HUES6 (cell line): ENCODE measurements at regions not wholly inside any gene's neighbourhood (a gene's known extent, or its start where the extent isn't known, plus 50 kb on each side); places are given as distances from the start of the nearest gene placed in this dataset.
A peak's percentile ranks its signal among the peaks of the same experiment; 100 is the strongest.

ENCODE experiments used
- H3K27ac ChIP-seq: 2 replicates; pipeline ENCODE4 v1.7.0; 2013; ENCODE audit warnings: low read depth, mild to moderate bottlenecking, low read length, inconsistent platforms
- H3K27me3 ChIP-seq: 2 replicates; pipeline ENCODE4 v1.6.1; 2013; ENCODE audit warnings: low read length; ENCODE audit not compliant: control insufficient read depth, insufficient read depth
- H3K36me3 ChIP-seq: 2 replicates; pipeline ENCODE4 v1.6.1; 2013; ENCODE audit warnings: low read length; ENCODE audit not compliant: control insufficient read depth, insufficient read depth
- H3K4me1 ChIP-seq: 2 replicates; pipeline ENCODE4 v1.6.1; 2013; ENCODE audit warnings: low read length; ENCODE audit not compliant: control insufficient read depth, insufficient read depth
- H3K4me3 ChIP-seq: 2 replicates; pipeline ENCODE4 v1.5.1; 2013; ENCODE audit warnings: low read depth, low read length
- H3K9ac ChIP-seq: one replicate; pipeline ENCODE4 v1.6.1; 2013; ENCODE audit warnings: mild to moderate bottlenecking, low read length
- H3K9me3 ChIP-seq: 2 replicates; pipeline ENCODE4 v1.6.1; 2013; ENCODE audit warnings: low read depth, low read length; ENCODE audit not compliant: control insufficient read depth, insufficient read depth

DNA sequence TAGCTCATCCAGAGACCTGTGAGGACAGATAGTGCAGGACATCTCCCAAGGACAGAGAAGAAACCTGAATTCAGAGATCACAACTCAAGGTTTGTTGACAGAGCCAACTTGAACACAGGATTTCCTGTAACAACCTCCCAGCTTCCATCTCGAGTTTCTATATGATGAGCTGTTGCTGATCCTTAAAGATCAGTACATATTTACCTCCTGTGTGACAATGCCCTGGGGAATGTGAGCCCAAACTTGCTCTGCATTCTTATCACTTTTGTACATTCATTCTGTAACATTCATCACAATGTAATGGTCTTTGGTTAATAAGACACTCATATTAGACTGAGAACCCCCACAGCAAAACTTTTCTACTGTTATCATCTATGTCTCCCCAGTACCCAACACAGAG, 468.6 kb downstream of the XPNPEP1 start:
- peaks cover 55% of the 10 kb centered on the region for H3K27me3 ChIP-seq
- no peak overlapping the region for H3K4me3 ChIP-seq
- H3K9ac ChIP-seq, result no peak overlapping the region
- H3K27ac ChIP-seq, result no peak overlapping the region
- H3K36me3 ChIP-seq, result no peaks in the 10 kb centered on the region
- H3K4me1 ChIP-seq, result peaks cover 9% of the 10 kb centered on the region
- H3K9me3 ChIP-seq, result peaks cover 4% of the 10 kb centered on the region; the same call in 1 of the 2 replicates

DNA sequence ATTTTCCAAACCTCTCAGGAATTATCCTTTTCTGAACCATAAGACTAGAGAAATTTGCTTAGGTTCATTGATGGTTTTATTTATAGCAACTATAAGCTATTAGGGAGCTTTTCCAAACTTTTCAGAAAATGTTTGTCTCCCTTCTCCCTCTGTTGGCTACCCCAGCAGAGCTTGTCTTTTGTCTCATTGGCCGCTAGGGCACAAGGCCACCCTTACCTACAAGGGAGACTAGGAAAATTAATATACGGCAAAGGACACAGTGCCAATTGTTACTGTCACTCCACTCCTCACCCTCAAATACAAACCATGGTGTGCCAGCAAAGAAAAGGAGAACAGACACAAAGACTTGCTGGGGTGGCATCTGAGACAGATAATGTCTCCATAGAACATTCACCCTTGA, 471.4 kb downstream of the XPNPEP1 start:
- H3K9me3 ChIP-seq, result no peaks in the 10 kb centered on the region
- H3K4me3 ChIP-seq, result no peak overlapping the region
- H3K27ac ChIP-seq, result no peak overlapping the region
- H3K9ac ChIP-seq, result no peak overlapping the region
- H3K27me3 ChIP-seq, result peaks cover 34% of the 10 kb centered on the region
- peaks cover 18% of the 10 kb centered on the region for H3K4me1 ChIP-seq
- H3K36me3 ChIP-seq, result no peaks in the 10 kb centered on the region

DNA sequence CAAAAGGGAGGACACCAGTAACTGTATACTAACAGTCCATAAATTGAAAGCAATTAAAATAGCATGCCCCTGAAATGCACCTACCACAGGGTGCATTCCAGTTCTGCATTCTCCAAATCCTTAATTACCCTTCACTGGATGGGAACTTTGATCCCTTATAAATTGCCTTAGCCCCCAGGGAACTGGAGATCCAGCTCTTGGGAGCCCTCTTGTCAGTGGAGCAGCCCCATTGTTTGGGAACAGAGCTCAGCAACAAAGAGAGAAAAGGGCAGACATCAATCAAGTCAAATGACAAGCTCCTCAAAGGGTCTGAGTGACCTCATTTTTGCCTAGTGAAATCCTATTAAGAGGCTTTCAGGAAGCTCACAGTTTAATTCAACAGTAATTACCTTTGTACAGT, 472.6 kb downstream of the XPNPEP1 start:
- Histone ChIP-seq H3K36me3 (no peaks in the 10 kb centered on the region), H3K4me3 (no peak overlapping the region), H3K4me1 (peaks cover 11% of the 10 kb centered on the region), H3K27me3 (peaks cover 22% of the 10 kb centered on the region), H3K9me3 (no peaks in the 10 kb centered on the region), H3K27ac (no peak overlapping the region), H3K9ac (no peak overlapping the region)

DNA sequence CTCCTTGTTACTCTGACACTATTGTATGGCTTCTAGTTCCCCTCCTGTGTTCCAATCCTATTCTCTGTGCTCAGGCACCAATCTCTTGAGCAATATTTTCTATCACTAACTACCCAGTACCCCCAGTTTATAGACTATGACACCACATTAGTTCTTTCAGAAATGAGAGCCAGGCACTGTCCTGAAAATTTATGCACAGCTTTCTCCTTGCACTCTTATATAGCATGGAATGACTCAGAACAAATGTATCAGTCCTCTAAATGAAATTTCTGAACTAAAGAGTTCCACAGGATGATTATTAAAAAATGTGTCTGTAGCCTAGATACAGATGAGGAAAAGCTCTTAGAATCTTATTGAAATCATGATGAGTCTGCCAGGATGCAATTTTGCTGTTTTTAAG, 489.9 kb downstream of the XPNPEP1 start:
- no peaks in the 10 kb centered on the region for H3K9me3 ChIP-seq
- H3K27ac ChIP-seq, result no peak overlapping the region
- no peaks in the 10 kb centered on the region for H3K36me3 ChIP-seq
- H3K4me3 ChIP-seq, result no peak overlapping the region
- H3K9ac ChIP-seq, result no peak overlapping the region
- H3K4me1 ChIP-seq, result no peaks in the 10 kb centered on the region
- no peaks in the 10 kb centered on the region for H3K27me3 ChIP-seq

DNA sequence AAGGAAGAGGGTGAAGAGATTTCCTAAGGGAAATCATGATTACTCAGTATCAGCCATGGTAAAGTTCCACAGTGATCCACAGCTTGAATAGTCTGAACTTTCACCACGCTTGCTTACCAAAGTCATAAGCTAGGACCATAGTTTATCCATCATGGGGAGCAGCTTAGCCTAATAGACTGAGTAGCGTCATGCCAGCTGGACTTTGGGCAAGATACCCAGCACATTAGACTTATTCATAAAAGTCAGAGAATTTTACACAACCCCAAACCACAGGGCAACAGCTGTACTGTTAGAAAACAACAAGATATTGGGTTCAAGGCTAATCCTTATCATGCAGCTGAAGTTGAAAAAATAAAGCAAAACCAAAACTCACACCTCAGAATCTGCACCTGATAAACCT, 491.0 kb downstream of the XPNPEP1 start:
- no peaks in the 10 kb centered on the region for H3K9me3 ChIP-seq
- no peaks in the 10 kb centered on the region for H3K4me1 ChIP-seq
- H3K36me3 ChIP-seq, result no peaks in the 10 kb centered on the region
- no peaks in the 10 kb centered on the region for H3K27me3 ChIP-seq
- no peak overlapping the region for H3K27ac ChIP-seq
- H3K9ac ChIP-seq, result peak overlapping the region; percentile 5
- no peak overlapping the region for H3K4me3 ChIP-seq

DNA sequence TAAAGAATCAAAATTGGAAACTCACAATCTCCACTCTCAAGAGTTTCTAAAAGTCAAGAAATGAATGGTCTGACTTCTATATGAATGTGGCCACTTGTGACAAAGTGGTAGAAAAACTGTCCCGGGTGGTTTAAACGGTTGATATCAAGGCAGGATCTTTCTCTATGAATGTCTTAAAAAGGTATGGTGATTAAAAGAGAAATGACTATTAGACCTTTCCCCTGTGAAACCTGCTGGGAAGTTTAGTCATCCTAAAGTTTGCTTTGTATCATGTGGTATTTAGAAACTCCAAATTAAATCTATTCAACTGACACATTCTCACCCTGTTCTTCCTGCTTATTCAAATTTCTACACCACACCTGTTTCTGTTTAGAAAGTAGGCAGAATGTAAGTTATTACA, 492.5 kb downstream of the XPNPEP1 start:
- Histone ChIP-seq H3K27me3 (no peaks in the 10 kb centered on the region), H3K9ac (no peak overlapping the region), H3K9me3 (no peaks in the 10 kb centered on the region), H3K4me3 (no peak overlapping the region), H3K4me1 (no peaks in the 10 kb centered on the region; the same call in 1 of the 2 replicates), H3K27ac (no peak overlapping the region), H3K36me3 (no peaks in the 10 kb centered on the region)

DNA sequence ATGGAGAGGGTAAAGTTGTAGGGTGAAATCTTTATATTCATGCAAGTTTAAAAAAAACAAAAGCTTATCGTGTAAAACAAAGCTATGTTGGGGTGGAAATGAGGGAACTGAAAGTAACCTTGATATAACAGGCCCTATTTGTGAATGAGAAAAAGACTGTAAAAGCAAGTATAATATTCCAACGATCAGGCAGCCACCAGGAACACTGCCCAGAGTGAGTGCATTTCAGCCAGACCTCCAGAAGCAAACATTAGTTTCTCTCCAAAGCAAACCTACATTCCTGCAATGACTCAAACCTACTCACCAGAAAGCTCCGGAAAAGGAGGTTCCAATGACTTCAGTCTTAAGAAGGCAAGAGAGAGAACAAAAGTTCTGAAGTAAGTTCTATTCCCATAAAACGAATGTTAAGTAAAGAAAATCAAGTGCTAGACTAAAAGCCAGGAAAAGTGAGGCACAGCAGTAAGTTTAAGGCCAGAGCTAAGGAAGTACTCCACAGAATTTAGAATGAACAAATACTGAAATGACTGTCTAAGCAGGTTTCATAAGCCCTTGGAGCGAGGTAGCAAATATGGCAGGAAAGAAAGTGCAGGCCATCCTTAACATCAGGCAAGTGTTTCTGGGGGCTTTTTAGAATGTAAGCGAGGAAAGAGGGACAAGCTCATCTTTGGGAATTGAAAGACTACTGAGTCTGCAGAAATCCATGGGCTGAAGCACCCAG, 493.1 kb downstream of the XPNPEP1 start:
- H3K27me3 ChIP-seq, result no peaks in the 10 kb centered on the region
- no peaks in the 10 kb centered on the region for H3K9me3 ChIP-seq
- H3K9ac ChIP-seq, result no peak overlapping the region
- H3K27ac ChIP-seq, result no peak overlapping the region
- no peak overlapping the region for H3K4me3 ChIP-seq
- no peaks in the 10 kb centered on the region; the same call in 1 of the 2 replicates for H3K4me1 ChIP-seq
- H3K36me3 ChIP-seq, result no peaks in the 10 kb centered on the region

DNA sequence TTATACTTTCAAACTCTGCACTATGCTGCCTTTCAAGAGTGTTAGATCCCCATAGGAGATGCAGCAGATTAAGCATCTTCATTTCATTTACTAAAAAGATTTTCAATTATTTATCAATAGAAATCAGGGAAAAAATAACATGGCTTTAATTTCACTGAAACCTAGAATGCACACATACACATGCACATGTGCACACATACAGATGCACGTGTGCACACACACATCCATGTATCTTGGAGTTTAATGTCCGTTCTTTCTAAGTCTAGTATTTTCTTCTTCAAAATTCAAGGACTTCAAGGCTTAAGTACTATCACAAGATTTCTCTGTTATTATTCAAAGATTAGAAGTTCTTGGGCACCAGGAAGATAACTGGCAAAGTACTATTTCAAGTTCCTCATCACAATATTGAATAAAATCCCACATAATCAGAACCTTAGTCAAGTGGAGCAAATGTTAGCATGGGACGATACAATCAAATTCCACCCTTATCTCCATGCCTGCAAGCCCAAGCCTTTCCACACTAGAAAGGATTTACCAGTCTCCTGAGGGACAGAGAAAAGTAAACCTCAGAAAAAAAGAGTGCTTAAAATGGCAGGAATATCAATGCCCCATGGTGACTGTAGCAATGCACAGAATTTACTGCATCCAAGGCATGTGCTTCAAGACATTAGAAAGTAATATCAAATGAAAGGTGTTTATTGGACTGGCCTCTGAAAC, 494.4 kb downstream of the XPNPEP1 start:
- H3K36me3 ChIP-seq, result no peaks in the 10 kb centered on the region
- H3K9ac ChIP-seq, result no peak overlapping the region
- H3K9me3 ChIP-seq, result no peaks in the 10 kb centered on the region
- H3K4me1 ChIP-seq, result no peaks in the 10 kb centered on the region; the same call in 1 of the 2 replicates
- no peaks in the 10 kb centered on the region for H3K27me3 ChIP-seq
- no peak overlapping the region for H3K4me3 ChIP-seq
- H3K27ac ChIP-seq, result no peak overlapping the region

DNA sequence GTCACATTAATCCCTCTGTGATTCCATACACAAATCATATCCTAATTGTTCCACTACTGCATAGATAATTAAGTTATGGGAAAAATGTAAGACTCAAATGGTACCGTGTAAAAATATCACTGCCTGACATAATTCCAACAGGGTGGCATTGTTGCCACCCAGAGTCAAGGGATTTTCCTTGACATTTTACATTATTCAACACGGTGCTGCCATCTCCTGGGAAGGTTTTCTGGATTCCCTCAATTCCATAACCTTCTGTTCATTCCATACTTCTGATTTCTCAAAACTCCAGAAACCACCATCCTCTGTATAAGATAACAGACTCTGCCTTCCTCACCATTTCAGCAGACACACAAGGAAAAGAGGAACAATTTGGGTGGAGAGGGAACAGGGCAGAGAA, 495.9 kb downstream of the XPNPEP1 start:
- H3K27me3 ChIP-seq, result no peaks in the 10 kb centered on the region
- H3K4me1 ChIP-seq, result no peaks in the 10 kb centered on the region; the same call in 1 of the 2 replicates
- no peak overlapping the region for H3K4me3 ChIP-seq
- H3K9ac ChIP-seq, result no peak overlapping the region
- H3K36me3 ChIP-seq, result no peaks in the 10 kb centered on the region
- no peaks in the 10 kb centered on the region for H3K9me3 ChIP-seq
- no peak overlapping the region for H3K27ac ChIP-seq

DNA sequence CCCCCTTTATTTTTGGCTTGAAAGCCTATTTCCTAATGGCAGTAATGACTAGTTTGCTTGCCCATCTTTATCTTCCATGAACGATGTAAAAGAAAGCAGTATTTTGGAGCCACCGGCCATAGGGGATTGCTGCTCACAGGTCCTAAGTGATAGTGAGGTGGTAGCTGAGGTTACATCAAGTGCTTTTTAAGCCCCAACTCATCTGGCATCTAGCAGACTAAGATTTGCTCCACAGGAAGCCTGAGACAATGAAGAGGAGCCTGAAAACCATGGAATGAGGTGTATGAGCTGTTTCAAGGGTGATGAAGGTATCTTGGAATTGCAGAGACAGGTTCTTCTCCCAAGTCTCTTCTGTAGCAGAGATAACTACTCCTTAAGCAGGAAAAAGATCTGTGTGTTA, 496.3 kb downstream of the XPNPEP1 start:
- H3K27me3 ChIP-seq, result no peaks in the 10 kb centered on the region
- H3K4me1 ChIP-seq, result no peaks in the 10 kb centered on the region; the same call in 1 of the 2 replicates
- no peak overlapping the region for H3K4me3 ChIP-seq
- H3K9me3 ChIP-seq, result no peaks in the 10 kb centered on the region
- H3K36me3 ChIP-seq, result no peaks in the 10 kb centered on the region
- H3K27ac ChIP-seq, result no peak overlapping the region
- no peak overlapping the region for H3K9ac ChIP-seq

DNA sequence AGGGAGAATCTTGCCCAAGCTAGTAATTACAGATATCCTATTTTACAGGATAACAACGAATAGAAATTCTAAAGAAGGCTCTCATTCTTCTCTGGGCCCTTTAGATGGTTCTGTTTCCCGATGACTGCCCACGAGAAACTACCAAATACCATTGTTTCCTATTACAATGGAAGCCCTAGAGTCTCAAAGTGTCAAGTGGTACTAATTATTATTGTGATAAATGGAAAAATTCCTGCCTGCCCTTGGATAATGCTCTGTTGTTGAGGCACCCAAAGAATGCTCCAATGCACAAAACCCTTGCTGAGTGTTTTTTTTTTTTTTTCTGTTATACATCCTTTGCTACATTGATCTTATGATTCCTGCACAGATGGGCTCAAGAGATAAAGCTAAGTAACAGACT, 504.5 kb downstream of the XPNPEP1 start:
- no peak overlapping the region for H3K9ac ChIP-seq
- no peaks in the 10 kb centered on the region for H3K36me3 ChIP-seq
- H3K4me1 ChIP-seq, result peaks cover 5% of the 10 kb centered on the region; the same call in 1 of the 2 replicates
- no peak overlapping the region for H3K27ac ChIP-seq
- H3K9me3 ChIP-seq, result no peaks in the 10 kb centered on the region
- H3K27me3 ChIP-seq, result no peaks in the 10 kb centered on the region
- no peak overlapping the region for H3K4me3 ChIP-seq
